LNCaP clone FGC (cell line): ENCODE measurements at regions not wholly inside any gene's neighbourhood (a gene's known extent, or its start where the extent isn't known, plus 50 kb on each side); places are given as distances from the start of the nearest gene placed in this dataset.
"Not testable (repeated sequence)": the region's sequence is repeated elsewhere in the genome, so short reads cannot be mapped to it uniquely, and the experiment has no call there.

Experiments used
- DNase-seq: peaks from one replicate; pipeline ENCODE4 v3.0.0-alpha.2; 2011; ENCODE audit warnings: low read depth
- H3K4me3 ChIP-seq: 2 replicates; pipeline ENCODE4 v1.5.1; 2011; ENCODE audit warnings: mild to moderate bottlenecking, low read depth, low read length, control low read depth
- CTCF ChIP-seq: IDR thresholded peaks from 2 replicates; pipeline ENCODE4 v1.5.1; 2012; ENCODE audit warnings: mild to moderate bottlenecking; ENCODE audit not compliant: control insufficient read depth, insufficient read depth; ENCODE audit errors: extremely low read depth

- no peak for DNase-seq
- H3K4me3 ChIP-seq = no peak overlapping the region
- no peak for TF ChIP-seq CTCF
These were observed 2186.1 kb upstream of the RAG2 start for GRCh38 chr11:38784164-38784563.

GRCh38 chr11:38766796-38767195, 2168.8 kb upstream of the RAG2 start:
- no peak overlapping the region for H3K4me3 ChIP-seq
- no peak for TF ChIP-seq CTCF
- DNase-seq = no peak

- no peak for DNase-seq
- no peak for TF ChIP-seq CTCF
- H3K4me3 ChIP-seq = no peak overlapping the region
These were observed 2161.4 kb upstream of the RAG2 start for GRCh38 chr11:38759394-38759793.

- H3K4me3 ChIP-seq = no peak overlapping the region
- no peak for TF ChIP-seq CTCF
- DNase-seq = no peak
These were observed 2158.5 kb upstream of the RAG2 start for GRCh38 chr11:38756537-38756936.

- no peak for TF ChIP-seq CTCF
- no peak overlapping the region for H3K4me3 ChIP-seq
These were observed 2153.4 kb upstream of the RAG2 start for GRCh38 chr11:38751421-38751820.

GRCh38 chr11:38746516-38746915, 2148.5 kb upstream of the RAG2 start:
- H3K4me3 ChIP-seq, DNase-seq: not testable (repeated sequence)

More at GRCh38 chr11:38751421-38751820, 2153.4 kb upstream of the RAG2 start:
- DNase-seq = no peak

GRCh38 chr11:38723361-38723760, 2125.3 kb upstream of the RAG2 start:
- no peak for DNase-seq
- TF ChIP-seq CTCF = no peak
- H3K4me3 ChIP-seq = no peak overlapping the region
